SK-N-SH treated with all-trans-retinoic acid at 6 μM for 48 hours (cell line): ENCODE measurements at regions not wholly inside any gene's neighbourhood (a gene's known extent, or its start where the extent isn't known, plus 50 kb on each side); places are given as distances from the start of the nearest gene placed in this dataset.

ENCODE experiments used
- ATAC-seq: fragments of 200-7000 bp; cut with Tn5 transposase; 3 replicates; pipeline ENCODE4 v1.9.1; 2020; ENCODE audit warnings: mild to moderate bottlenecking, moderate library complexity
- ARNTL ChIP-seq: fragments of 450-650 bp; formaldehyde crosslinking; IDR thresholded peaks from 2 replicates; pipeline ENCODE4 v1.5.0; 2020; ENCODE audit warnings: low read depth, mild to moderate bottlenecking, moderate library complexity, borderline replicate concordance
- CSDC2 ChIP-seq: fragments of 250-450 bp; sonication (Bioruptor Pico); IDR thresholded peaks from 2 replicates; pipeline ENCODE4 v1.5.0; 2020; ENCODE audit warnings: mild to moderate bottlenecking, moderate library complexity
- ESRRG ChIP-seq: fragments of 250-450 bp; sonication (Bioruptor Pico); IDR thresholded peaks from 2 replicates; pipeline ENCODE4 v1.6.1; 2021; ENCODE audit warnings: mild to moderate bottlenecking
- GLIS3 ChIP-seq: fragments of 250-450 bp; sonication (Bioruptor Pico); IDR thresholded peaks from 2 replicates; pipeline ENCODE4 v1.5.0; 2020; ENCODE audit warnings: mild to moderate bottlenecking, moderate library complexity
- ISL1 ChIP-seq: fragments of 250-450 bp; sonication (Bioruptor Pico); IDR thresholded peaks from 2 replicates; pipeline ENCODE4 v2.1.2; 2022; ENCODE audit warnings: mild to moderate bottlenecking, moderate library complexity
- POU6F1 ChIP-seq: fragments of 250-450 bp; sonication (Bioruptor Pico); IDR thresholded peaks from 2 replicates; pipeline ENCODE4 v1.8.0; 2021; ENCODE audit warnings: low read depth, mild to moderate bottlenecking, moderate library complexity, borderline replicate concordance
- PPARA ChIP-seq: fragments of 250-450 bp; sonication (Bioruptor Pico); IDR thresholded peaks from 2 replicates; pipeline ENCODE4 v1.5.0; 2020; ENCODE audit warnings: mild to moderate bottlenecking, borderline replicate concordance
- RARB ChIP-seq: fragments of 250-450 bp; sonication (Bioruptor Pico); IDR thresholded peaks from 2 replicates; pipeline ENCODE4 v1.8.0; 2021; ENCODE audit warnings: mild to moderate bottlenecking, moderate library complexity
- SNAI2 ChIP-seq: fragments of 250-450 bp; sonication (Bioruptor Pico); IDR thresholded peaks from 2 replicates; pipeline ENCODE4 v1.5.0; 2020; ENCODE audit warnings: mild to moderate bottlenecking, moderate library complexity
- TCF4 ChIP-seq: fragments of 250-450 bp; sonication (Bioruptor Pico); IDR thresholded peaks from 2 replicates; pipeline ENCODE4 v1.8.0; 2021; ENCODE audit warnings: mild to moderate bottlenecking, moderate library complexity, borderline replicate concordance
- TOX ChIP-seq: fragments of 250-450 bp; sonication (Bioruptor Pico); IDR thresholded peaks from 2 replicates; pipeline ENCODE4 v1.8.0; 2021; ENCODE audit warnings: mild to moderate bottlenecking, moderate library complexity, borderline replicate concordance
- TSHZ2 ChIP-seq: fragments of 250-450 bp; sonication (Bioruptor Pico); IDR thresholded peaks from 2 replicates; pipeline ENCODE4 v1.5.0; 2020; ENCODE audit warnings: mild to moderate bottlenecking, moderate library complexity
- ZC3H10 ChIP-seq: fragments of 250-450 bp; sonication (Bioruptor Pico); IDR thresholded peaks from 2 replicates; pipeline ENCODE4 v1.5.1; 2021; ENCODE audit warnings: mild to moderate bottlenecking, moderate library complexity
- ZNF565 ChIP-seq: fragments of 450-650 bp; formaldehyde crosslinking; conservative IDR thresholded peaks from 2 replicates; pipeline ENCODE4 v1.5.0; 2020; ENCODE audit warnings: low read depth, mild to moderate bottlenecking, moderate library complexity
- ZNF70 ChIP-seq: fragments of 450-650 bp; formaldehyde crosslinking; IDR thresholded peaks from 2 replicates; pipeline ENCODE4 v1.5.0; 2020; ENCODE audit warnings: mild to moderate bottlenecking, moderate library complexity
- ZNF8 ChIP-seq: fragments of 450-650 bp; formaldehyde crosslinking; IDR thresholded peaks from 2 replicates; pipeline ENCODE4 v1.5.0; 2020; ENCODE audit warnings: mild to moderate bottlenecking, moderate library complexity
- TF ChIP-seq, protein P1 (sequence below): fragments of 250-450 bp; sonication (Bioruptor Pico); IDR thresholded peaks from 2 replicates; pipeline ENCODE4 v1.8.0; 2020; ENCODE audit warnings: mild to moderate bottlenecking, moderate library complexity, borderline replicate concordance
- TF ChIP-seq, protein P2 (sequence below): fragments of 250-450 bp; sonication (Bioruptor Pico); IDR thresholded peaks from 2 replicates; pipeline ENCODE4 v1.5.1; 2021; ENCODE audit warnings: mild to moderate bottlenecking, moderate library complexity

DNA sequence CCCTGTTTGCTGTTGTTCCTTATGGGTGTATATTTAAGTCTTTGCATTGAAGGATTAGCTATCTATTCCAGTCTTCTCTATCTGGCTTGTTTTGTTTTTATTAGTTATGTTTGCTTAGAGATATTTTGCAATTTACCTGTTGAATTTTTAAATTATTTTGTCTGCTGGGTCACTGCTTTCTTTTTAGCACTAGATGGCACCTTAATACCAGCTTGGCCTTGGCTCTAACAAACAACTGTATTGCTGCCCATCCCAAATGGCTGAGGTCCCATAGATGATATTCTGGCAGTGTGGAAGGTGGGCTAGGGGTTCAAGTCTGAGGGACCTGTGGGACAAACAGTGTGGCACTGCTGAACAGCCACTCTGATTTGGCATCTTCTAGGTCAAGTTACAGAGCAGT, 144.0 kb upstream of the FBXO33 start (continued):
- TF ChIP-seq, protein P1, sequence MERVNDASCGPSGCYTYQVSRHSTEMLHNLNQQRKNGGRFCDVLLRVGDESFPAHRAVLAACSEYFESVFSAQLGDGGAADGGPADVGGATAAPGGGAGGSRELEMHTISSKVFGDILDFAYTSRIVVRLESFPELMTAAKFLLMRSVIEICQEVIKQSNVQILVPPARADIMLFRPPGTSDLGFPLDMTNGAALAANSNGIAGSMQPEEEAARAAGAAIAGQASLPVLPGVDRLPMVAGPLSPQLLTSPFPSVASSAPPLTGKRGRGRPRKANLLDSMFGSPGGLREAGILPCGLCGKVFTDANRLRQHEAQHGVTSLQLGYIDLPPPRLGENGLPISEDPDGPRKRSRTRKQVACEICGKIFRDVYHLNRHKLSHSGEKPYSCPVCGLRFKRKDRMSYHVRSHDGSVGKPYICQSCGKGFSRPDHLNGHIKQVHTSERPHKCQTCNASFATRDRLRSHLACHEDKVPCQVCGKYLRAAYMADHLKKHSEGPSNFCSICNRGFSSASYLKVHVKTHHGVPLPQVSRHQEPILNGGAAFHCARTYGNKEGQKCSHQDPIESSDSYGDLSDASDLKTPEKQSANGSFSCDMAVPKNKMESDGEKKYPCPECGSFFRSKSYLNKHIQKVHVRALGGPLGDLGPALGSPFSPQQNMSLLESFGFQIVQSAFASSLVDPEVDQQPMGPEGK (CRISPR knock-in tag): no peak
- no peak for TF ChIP-seq CSDC2
- no peak for TF ChIP-seq RARB (CRISPR knock-in tag)
- no peak for TF ChIP-seq ISL1 (CRISPR knock-in tag)

GRCh38 chr14:39568809-39569538, 136.7 kb upstream of the FBXO33 start:
- TF ChIP-seq CSDC2 (no peak), ZNF8 (CRISPR knock-in tag) (no peak), ARNTL (CRISPR knock-in tag) (no peak)
- TF ChIP-seq, protein P2, sequence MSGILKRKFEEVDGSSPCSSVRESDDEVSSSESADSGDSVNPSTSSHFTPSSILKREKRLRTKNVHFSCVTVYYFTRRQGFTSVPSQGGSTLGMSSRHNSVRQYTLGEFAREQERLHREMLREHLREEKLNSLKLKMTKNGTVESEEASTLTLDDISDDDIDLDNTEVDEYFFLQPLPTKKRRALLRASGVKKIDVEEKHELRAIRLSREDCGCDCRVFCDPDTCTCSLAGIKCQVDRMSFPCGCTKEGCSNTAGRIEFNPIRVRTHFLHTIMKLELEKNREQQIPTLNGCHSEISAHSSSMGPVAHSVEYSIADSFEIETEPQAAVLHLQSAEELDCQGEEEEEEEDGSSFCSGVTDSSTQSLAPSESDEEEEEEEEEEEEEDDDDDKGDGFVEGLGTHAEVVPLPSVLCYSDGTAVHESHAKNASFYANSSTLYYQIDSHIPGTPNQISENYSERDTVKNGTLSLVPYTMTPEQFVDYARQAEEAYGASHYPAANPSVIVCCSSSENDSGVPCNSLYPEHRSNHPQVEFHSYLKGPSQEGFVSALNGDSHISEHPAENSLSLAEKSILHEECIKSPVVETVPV (CRISPR knock-in tag): no peak
- TF ChIP-seq, protein P1 (CRISPR knock-in tag): no peak
- no peak for ATAC-seq

GRCh38 chr14:39566795-39567194, 134.6 kb upstream of the FBXO33 start:
- no peak for ATAC-seq
- TF ChIP-seq ZNF8 (CRISPR knock-in tag): no peak
- TF ChIP-seq RARB (CRISPR knock-in tag): no peak
- TF ChIP-seq POU6F1 (CRISPR knock-in tag): no peak
- TF ChIP-seq ZC3H10 (CRISPR knock-in tag): no peak
- TF ChIP-seq PPARA: no peak
- no peak for TF ChIP-seq TOX (CRISPR knock-in tag)
- no peak for TF ChIP-seq TCF4 (CRISPR knock-in tag)
- no peak for TF ChIP-seq TSHZ2 (CRISPR knock-in tag)
- TF ChIP-seq CSDC2: no peak
- no peak for TF ChIP-seq ARNTL (CRISPR knock-in tag)
- TF ChIP-seq ZNF70 (CRISPR knock-in tag): no peak
- TF ChIP-seq, protein P1 (CRISPR knock-in tag): no peak
- no peak for TF ChIP-seq SNAI2 (CRISPR knock-in tag)
- TF ChIP-seq, protein P2 (CRISPR knock-in tag): no peak
- no peak for TF ChIP-seq ZNF565 (CRISPR knock-in tag)
- TF ChIP-seq GLIS3 (CRISPR knock-in tag): no peak
- TF ChIP-seq ISL1 (CRISPR knock-in tag): no peak
- no peak for TF ChIP-seq ESRRG
